ENCODE measurements at regions not wholly inside any gene's neighbourhood (a gene's known extent, or its start where the extent isn't known, plus 50 kb on each side); places are given as distances from the start of the nearest gene placed in this dataset.
A peak's percentile ranks its signal among the peaks of the same experiment; 100 is the strongest.

- Mint-ChIP-seq H3K27me3 (no peaks in the 10 kb centered on the region), H3K4me3 (no peak overlapping the region), H3K27ac (no peak overlapping the region), H3K4me1 (no peaks in the 10 kb centered on the region), H3K9me3 (no peaks in the 10 kb centered on the region), H3K36me3 (no peaks in the 10 kb centered on the region)
Observed at GRCh38 chr1:239436286-239436685, 49.9 kb downstream of the CHRM3 start.

GRCh38 chr1:239437822-239438221 lies 51.5 kb downstream of the CHRM3 start:
- no peaks in the 10 kb centered on the region for H3K9me3 Mint-ChIP-seq
- no peaks in the 10 kb centered on the region for H3K27me3 Mint-ChIP-seq
- H3K4me1 Mint-ChIP-seq, result no peaks in the 10 kb centered on the region
- no peaks in the 10 kb centered on the region for H3K36me3 Mint-ChIP-seq
- no peak overlapping the region for H3K4me3 Mint-ChIP-seq
- H3K27ac Mint-ChIP-seq, result no peak overlapping the region

- H3K9me3 Mint-ChIP-seq, result no peaks in the 10 kb centered on the region
- H3K4me3 Mint-ChIP-seq, result no peak overlapping the region
- no peak overlapping the region for H3K27ac Mint-ChIP-seq
- no peaks in the 10 kb centered on the region for H3K36me3 Mint-ChIP-seq
- H3K27me3 Mint-ChIP-seq, result no peaks in the 10 kb centered on the region
- H3K4me1 Mint-ChIP-seq, result no peaks in the 10 kb centered on the region
Observed at GRCh38 chr1:239438891-239439290, 52.5 kb downstream of the CHRM3 start.

- H3K9me3 Mint-ChIP-seq, result no peaks in the 10 kb centered on the region
- no peaks in the 10 kb centered on the region for H3K27me3 Mint-ChIP-seq
- no peak overlapping the region for H3K4me3 Mint-ChIP-seq
- no peaks in the 10 kb centered on the region for H3K4me1 Mint-ChIP-seq
- H3K36me3 Mint-ChIP-seq, result no peaks in the 10 kb centered on the region
- H3K27ac Mint-ChIP-seq, result no peak overlapping the region
Observed at GRCh38 chr1:239443361-239443760, 57.0 kb downstream of the CHRM3 start.

- Mint-ChIP-seq H3K9me3 (no peaks in the 10 kb centered on the region), H3K27ac (no peak overlapping the region), H3K4me3 (no peak overlapping the region), H3K27me3 (no peaks in the 10 kb centered on the region), H3K4me1 (no peaks in the 10 kb centered on the region), H3K36me3 (no peaks in the 10 kb centered on the region)
Observed at GRCh38 chr1:239446611-239447010, 60.2 kb downstream of the CHRM3 start.

GRCh38 chr1:239448911-239449310 lies 62.5 kb downstream of the CHRM3 start:
- H3K4me3 Mint-ChIP-seq, result no peak overlapping the region
- no peaks in the 10 kb centered on the region for H3K9me3 Mint-ChIP-seq
- H3K27me3 Mint-ChIP-seq, result no peaks in the 10 kb centered on the region
- no peaks in the 10 kb centered on the region for H3K36me3 Mint-ChIP-seq
- no peaks in the 10 kb centered on the region for H3K4me1 Mint-ChIP-seq
- H3K27ac Mint-ChIP-seq, result no peak overlapping the region

GRCh38 chr1:239455743-239456142 lies 69.4 kb downstream of the CHRM3 start:
- Mint-ChIP-seq H3K27me3 (no peaks in the 10 kb centered on the region), H3K9me3 (no peaks in the 10 kb centered on the region), H3K36me3 (no peaks in the 10 kb centered on the region), H3K4me3 (no peak overlapping the region), H3K4me1 (peaks cover 12% of the 10 kb centered on the region), H3K27ac (no peak overlapping the region)

- no peaks in the 10 kb centered on the region for H3K9me3 Mint-ChIP-seq
- H3K36me3 Mint-ChIP-seq, result no peaks in the 10 kb centered on the region
- H3K4me1 Mint-ChIP-seq, result peaks cover 12% of the 10 kb centered on the region
- H3K27ac Mint-ChIP-seq, result no peak overlapping the region
- no peaks in the 10 kb centered on the region for H3K27me3 Mint-ChIP-seq
- H3K4me3 Mint-ChIP-seq, result no peak overlapping the region
Observed at GRCh38 chr1:239456788-239457187, 70.4 kb downstream of the CHRM3 start.

GRCh38 chr1:239457491-239458143 lies 71.2 kb downstream of the CHRM3 start:
- Mint-ChIP-seq H3K4me3 (peak overlapping the region; percentile 51), H3K36me3 (no peaks in the 10 kb centered on the region), H3K9me3 (no peaks in the 10 kb centered on the region), H3K4me1 (peaks cover 12% of the 10 kb centered on the region), H3K27me3 (no peaks in the 10 kb centered on the region), H3K27ac (no peak overlapping the region)

GRCh38 chr1:239458144-239458500 lies 71.8 kb downstream of the CHRM3 start:
- Mint-ChIP-seq H3K9me3 (no peaks in the 10 kb centered on the region), H3K4me3 (peak overlapping the region; percentile 51), H3K36me3 (no peaks in the 10 kb centered on the region), H3K27ac (no peak overlapping the region), H3K27me3 (no peaks in the 10 kb centered on the region), H3K4me1 (peaks cover 12% of the 10 kb centered on the region)

- Mint-ChIP-seq H3K4me3 (no peak overlapping the region), H3K9me3 (no peaks in the 10 kb centered on the region), H3K27me3 (no peaks in the 10 kb centered on the region), H3K4me1 (no peaks in the 10 kb centered on the region), H3K27ac (no peak overlapping the region), H3K36me3 (no peaks in the 10 kb centered on the region)
Observed at GRCh38 chr1:239467730-239468129, 81.4 kb downstream of the CHRM3 start.

GRCh38 chr1:239478069-239478468 lies 91.7 kb downstream of the CHRM3 start:
- peaks cover 7% of the 10 kb centered on the region for H3K9me3 Mint-ChIP-seq
- no peaks in the 10 kb centered on the region for H3K4me1 Mint-ChIP-seq
- H3K36me3 Mint-ChIP-seq, result peaks cover 4% of the 10 kb centered on the region
- H3K4me3 Mint-ChIP-seq, result no peak overlapping the region
- H3K27ac Mint-ChIP-seq, result no peak overlapping the region
- peaks cover 1% of the 10 kb centered on the region for H3K27me3 Mint-ChIP-seq

- peaks cover 4% of the 10 kb centered on the region for H3K36me3 Mint-ChIP-seq
- H3K27ac Mint-ChIP-seq, result no peak overlapping the region
- no peak overlapping the region for H3K4me3 Mint-ChIP-seq
- no peaks in the 10 kb centered on the region for H3K4me1 Mint-ChIP-seq
- H3K9me3 Mint-ChIP-seq, result peaks cover 4% of the 10 kb centered on the region
- H3K27me3 Mint-ChIP-seq, result no peaks in the 10 kb centered on the region
Observed at GRCh38 chr1:239483391-239483790, 97.0 kb downstream of the CHRM3 start.

GRCh38 chr1:239493811-239494414 lies 107.5 kb downstream of the CHRM3 start:
- Mint-ChIP-seq H3K27ac (no peak overlapping the region), H3K27me3 (peaks cover 2% of the 10 kb centered on the region), H3K4me3 (no peak overlapping the region), H3K36me3 (peaks cover 1% of the 10 kb centered on the region), H3K4me1 (no peaks in the 10 kb centered on the region), H3K9me3 (peaks cover 5% of the 10 kb centered on the region)

- no peaks in the 10 kb centered on the region for H3K27me3 Mint-ChIP-seq
- no peak overlapping the region for H3K27ac Mint-ChIP-seq
- H3K4me3 Mint-ChIP-seq, result no peak overlapping the region
- peaks cover 6% of the 10 kb centered on the region for H3K36me3 Mint-ChIP-seq
- H3K9me3 Mint-ChIP-seq, result peaks cover 21% of the 10 kb centered on the region
- H3K4me1 Mint-ChIP-seq, result peaks cover 16% of the 10 kb centered on the region
Observed at GRCh38 chr1:239505094-239505493, 118.7 kb downstream of the CHRM3 start.

- H3K27ac Mint-ChIP-seq, result no peak overlapping the region
- H3K9me3 Mint-ChIP-seq, result peaks cover 21% of the 10 kb centered on the region
- no peak overlapping the region for H3K4me3 Mint-ChIP-seq
Observed at GRCh38 chr1:239507826-239508225, 121.5 kb downstream of the CHRM3 start.

GRCh38 chr1:239511875-239512274 lies 125.5 kb downstream of the CHRM3 start:
- Mint-ChIP-seq H3K27ac (no peak overlapping the region), H3K4me3 (no peak overlapping the region), H3K27me3 (no peaks in the 10 kb centered on the region), H3K36me3 (peaks cover 6% of the 10 kb centered on the region), H3K4me1 (no peaks in the 10 kb centered on the region), H3K9me3 (peaks cover 9% of the 10 kb centered on the region)

More at GRCh38 chr1:239507826-239508225, 121.5 kb downstream of the CHRM3 start:
- no peaks in the 10 kb centered on the region for H3K27me3 Mint-ChIP-seq
- H3K4me1 Mint-ChIP-seq, result peaks cover 4% of the 10 kb centered on the region
- H3K36me3 Mint-ChIP-seq, result peaks cover 6% of the 10 kb centered on the region

All from activated naive CD4-positive, alpha-beta T cell treated with anti-CD3 and anti-CD28 coated beads, Interleukin-2, amount 50 U/mL, for 24 hours (primary cell).